ENCODE measurements at regions not wholly inside any gene's neighbourhood (a gene's known extent, or its start where the extent isn't known, plus 50 kb on each side); places are given as distances from the start of the nearest gene placed in this dataset.

- Histone ChIP-seq H3K27me3 (ENCODE audit: insufficient read depth, low read length, poor library complexity) (no peaks in the 10 kb centered on the region), H3K27ac (ENCODE audit: low read length) (no peak overlapping the region), H3K4me2 (ENCODE audit: insufficient read depth, low read length) (no peak overlapping the region), H3K79me2 (ENCODE audit: insufficient read depth, low read length) (no peaks in the 10 kb centered on the region), H3K4me3 (ENCODE audit: low read depth in 1 of 2, low read length in 2 of 2) (no peak overlapping the region), H2AFZ (ENCODE audit: low read depth, low read length) (no peak overlapping the region), H3K4me1 (ENCODE audit: insufficient read depth, low read length) (no peaks in the 10 kb centered on the region), H3K9ac (ENCODE audit: low read depth, low read length) (no peak overlapping the region), H4K20me1 (ENCODE audit: insufficient read depth, low read length) (no peaks in the 10 kb centered on the region), H3K36me3 (ENCODE audit: insufficient read depth, low read length) (no peaks in the 10 kb centered on the region), H3K9me3 (ENCODE audit: insufficient read depth, low read length, severe bottlenecking) (peaks cover 15% of the 10 kb centered on the region)
- ATAC-seq (ENCODE audit: insufficient read depth, low read depth) = no peak
- no peak for DNase-seq
- TF ChIP-seq EZH2 (IDR thresholded peaks at IDR 0.05; ENCODE audit: borderline replicate concordance, low read depth, low read length, severe bottlenecking) (no peak), CTCF (IDR thresholded peaks at IDR 0.05; ENCODE audit: borderline replicate concordance, extremely low read depth, low read length, poor library complexity, severe bottlenecking) (no peak)
Measured at GRCh38 chr7:131119381-131119780, 208.3 kb upstream of the MKLN1 start.

GRCh38 chr7:131122394-131122793 is 205.3 kb upstream of the MKLN1 start:
- no peak for ATAC-seq (ENCODE audit: insufficient read depth, low read depth)
- no peak for TF ChIP-seq CTCF (IDR thresholded peaks at IDR 0.05; ENCODE audit: borderline replicate concordance, extremely low read depth, low read length, poor library complexity, severe bottlenecking)
- no peak for TF ChIP-seq EZH2 (IDR thresholded peaks at IDR 0.05; ENCODE audit: borderline replicate concordance, low read depth, low read length, severe bottlenecking)
- no peaks in the 10 kb centered on the region for H3K79me2 ChIP-seq (ENCODE audit: insufficient read depth, low read length)
- no peak overlapping the region for H3K4me3 ChIP-seq (ENCODE audit: low read depth in 1 of 2, low read length in 2 of 2)
- peaks cover 15% of the 10 kb centered on the region for H3K9me3 ChIP-seq (ENCODE audit: insufficient read depth, low read length, severe bottlenecking)
- no peaks in the 10 kb centered on the region for H3K36me3 ChIP-seq (ENCODE audit: insufficient read depth, low read length)
- H3K4me1 ChIP-seq (ENCODE audit: insufficient read depth, low read length) = no peaks in the 10 kb centered on the region
- no peak for DNase-seq
- no peak overlapping the region for H3K9ac ChIP-seq (ENCODE audit: low read depth, low read length)
- no peak overlapping the region for H3K27ac ChIP-seq (ENCODE audit: low read length)
- H4K20me1 ChIP-seq (ENCODE audit: insufficient read depth, low read length) = no peaks in the 10 kb centered on the region
- H2AFZ ChIP-seq (ENCODE audit: low read depth, low read length) = no peak overlapping the region
- no peaks in the 10 kb centered on the region for H3K27me3 ChIP-seq (ENCODE audit: insufficient read depth, low read length, poor library complexity)
- no peak overlapping the region for H3K4me2 ChIP-seq (ENCODE audit: insufficient read depth, low read length)

GRCh38 chr7:131124001-131124629 is 203.6 kb upstream of the MKLN1 start:
- H3K4me1 ChIP-seq (ENCODE audit: insufficient read depth, low read length) = no peaks in the 10 kb centered on the region
- H3K27ac ChIP-seq (ENCODE audit: low read length) = no peak overlapping the region
- peaks cover 7% of the 10 kb centered on the region for H3K9me3 ChIP-seq (ENCODE audit: insufficient read depth, low read length, severe bottlenecking)
- H3K79me2 ChIP-seq (ENCODE audit: insufficient read depth, low read length) = no peaks in the 10 kb centered on the region
- H4K20me1 ChIP-seq (ENCODE audit: insufficient read depth, low read length) = no peaks in the 10 kb centered on the region
- TF ChIP-seq EZH2 (IDR thresholded peaks at IDR 0.05; ENCODE audit: borderline replicate concordance, low read depth, low read length, severe bottlenecking) (no peak), CTCF (IDR thresholded peaks at IDR 0.05; ENCODE audit: borderline replicate concordance, extremely low read depth, low read length, poor library complexity, severe bottlenecking) (no peak)
- no peak overlapping the region for H3K4me2 ChIP-seq (ENCODE audit: insufficient read depth, low read length)
- no peak overlapping the region for H3K4me3 ChIP-seq (ENCODE audit: low read depth in 1 of 2, low read length in 2 of 2)
- no peak overlapping the region for H3K9ac ChIP-seq (ENCODE audit: low read depth, low read length)
- no peaks in the 10 kb centered on the region for H3K27me3 ChIP-seq (ENCODE audit: insufficient read depth, low read length, poor library complexity)
- H2AFZ ChIP-seq (ENCODE audit: low read depth, low read length) = no peak overlapping the region
- ATAC-seq (ENCODE audit: insufficient read depth, low read depth) (no peak), DNase-seq (no peak)
- H3K36me3 ChIP-seq (ENCODE audit: insufficient read depth, low read length) = no peaks in the 10 kb centered on the region
